Myocyte (in vitro differentiated cells): ENCODE measurements at regions not wholly inside any gene's neighbourhood (a gene's known extent, or its start where the extent isn't known, plus 50 kb on each side); places are given as distances from the start of the nearest gene placed in this dataset.

ENCODE experiments used
- DNase-seq: peaks from one replicate; pipeline ENCODE4 v3.0.0-alpha.2; 2012; ENCODE audit warnings: low read depth

- no peak for DNase-seq
These were observed 267.6 kb upstream of the SALL3 start for GRCh38 chr18:78711971-78712370.

DNA sequence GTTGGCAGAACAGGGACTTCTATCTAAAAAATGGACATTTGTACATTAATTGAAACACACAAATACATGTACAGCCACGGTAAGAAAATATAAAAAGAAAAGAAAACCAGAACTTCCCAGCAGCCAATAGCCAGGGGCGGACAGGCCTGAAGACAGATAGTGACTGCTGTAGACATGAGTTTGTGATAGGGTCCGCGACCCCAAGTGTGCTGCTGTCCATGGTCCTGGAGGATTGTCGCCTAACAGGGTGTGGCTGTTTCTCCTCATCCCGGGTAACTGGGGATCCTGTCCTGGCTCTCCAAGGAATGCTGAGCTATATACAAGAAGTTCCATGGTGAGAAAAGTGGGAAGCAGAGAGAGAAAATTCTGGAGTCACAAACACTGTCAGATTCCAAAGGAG is 266.5 kb upstream of the SALL3 start:
- DNase-seq, result no peak

GRCh38 chr18:78713726-78714125 is 265.9 kb upstream of the SALL3 start:
- DNase-seq, result no peak

- no peak for DNase-seq
These were observed 263.6 kb upstream of the SALL3 start for GRCh38 chr18:78716022-78716421.

DNA sequence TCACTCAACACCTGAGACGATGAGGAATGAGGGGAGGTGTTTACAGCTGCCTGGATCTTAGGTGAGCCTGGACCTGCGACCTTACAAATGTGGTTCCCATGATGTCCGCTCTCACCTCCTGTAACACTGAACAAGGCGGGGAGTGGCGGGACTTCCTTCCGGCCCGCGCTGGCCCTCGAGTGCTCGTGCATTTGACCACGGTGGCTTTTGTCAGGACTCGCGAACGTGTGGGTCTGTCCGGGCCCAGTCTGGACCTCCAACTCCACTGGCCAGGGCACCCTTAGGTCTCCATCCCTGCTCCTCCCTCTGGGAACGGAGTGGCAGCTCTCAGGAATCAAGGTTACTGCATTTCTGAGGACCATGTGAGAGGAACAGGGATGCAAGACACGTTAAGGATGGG is 263.0 kb upstream of the SALL3 start:
- DNase-seq, result no peak

GRCh38 chr18:78717051-78717765 is 262.4 kb upstream of the SALL3 start:
- no peak for DNase-seq

- no peak for DNase-seq
These were observed 261.9 kb upstream of the SALL3 start for GRCh38 chr18:78717766-78718150.

DNA sequence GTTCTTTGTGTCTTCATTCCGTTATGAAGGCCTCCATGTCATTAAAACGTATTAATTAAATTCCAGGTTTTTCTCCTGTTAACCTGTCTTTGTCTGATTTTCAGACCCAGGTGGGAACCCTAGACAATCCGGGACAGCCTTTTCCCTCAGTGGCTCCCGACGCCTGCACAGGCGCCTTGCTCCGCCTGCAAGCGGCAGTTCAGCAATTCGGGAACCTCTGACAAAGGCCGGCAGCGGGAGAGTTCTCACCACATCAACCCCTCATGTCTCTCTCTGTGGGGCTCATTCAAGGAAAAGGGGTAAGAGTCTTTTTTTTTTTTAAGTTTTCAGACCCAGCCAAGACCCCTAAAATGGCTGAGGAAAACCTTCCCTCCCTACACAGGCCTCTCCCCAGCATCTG is 259.8 kb upstream of the SALL3 start:
- DNase-seq, result no peak

GRCh38 chr18:78720456-78721237 is 259.0 kb upstream of the SALL3 start:
- no peak for DNase-seq

DNA sequence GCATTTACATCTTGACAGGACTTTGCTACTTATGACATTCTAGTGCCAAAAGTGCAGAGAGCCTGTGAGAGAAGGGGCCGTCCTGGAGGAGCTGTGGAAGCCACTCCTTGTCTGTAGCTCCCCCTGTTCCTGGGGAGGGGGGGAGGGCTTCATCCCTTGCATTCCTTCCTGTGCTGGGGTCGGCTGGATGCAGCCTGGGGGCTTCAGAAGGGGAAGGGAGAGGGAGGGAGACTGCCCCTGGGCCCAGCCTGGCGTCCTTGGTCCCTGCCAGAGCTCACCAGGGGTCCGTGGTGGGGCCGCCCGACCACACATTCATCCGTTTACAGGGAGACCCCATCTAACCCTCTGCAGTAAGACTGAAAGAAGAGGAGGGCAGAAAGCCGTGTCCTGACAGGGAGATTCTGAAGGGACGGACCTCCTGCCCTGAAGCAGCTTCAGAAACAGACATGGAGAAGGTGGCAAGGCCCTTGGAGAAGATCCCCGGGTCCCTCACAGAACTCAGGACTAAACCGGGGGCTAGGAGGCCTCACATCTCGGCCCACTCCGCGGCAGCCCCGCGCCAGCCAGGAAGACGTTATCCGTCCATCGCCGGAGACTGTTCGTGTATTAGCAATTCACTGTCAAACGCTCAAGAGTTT is 258.3 kb upstream of the SALL3 start:
- no peak for DNase-seq

DNA sequence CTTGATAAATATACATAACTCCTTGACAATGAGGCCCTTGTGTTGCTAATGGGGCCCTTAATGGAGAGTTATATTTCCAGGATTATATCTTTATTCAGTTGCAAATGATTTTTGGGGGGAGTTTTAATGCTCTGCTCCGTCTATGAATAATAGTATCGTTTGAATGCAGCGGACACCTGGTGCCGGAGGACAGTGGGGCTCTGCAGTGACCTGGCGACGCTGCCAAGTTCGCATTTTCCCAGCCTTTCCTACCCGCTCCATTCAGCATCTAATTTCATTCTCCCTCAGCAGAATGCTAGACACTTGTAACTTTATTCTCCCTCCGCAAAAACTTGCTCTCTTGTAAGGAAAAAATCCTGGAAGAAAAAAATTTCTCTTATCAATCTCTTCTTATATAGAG is 257.6 kb upstream of the SALL3 start:
- DNase-seq, result no peak

GRCh38 chr18:78722386-78722785 is 257.2 kb upstream of the SALL3 start:
- DNase-seq, result no peak

GRCh38 chr18:78722929-78723710 is 256.5 kb upstream of the SALL3 start:
- no peak for DNase-seq

- no peak for DNase-seq
These were observed 255.3 kb upstream of the SALL3 start for GRCh38 chr18:78724214-78724914.

- DNase-seq, result no peak
These were observed 254.2 kb upstream of the SALL3 start for GRCh38 chr18:78725426-78725825.

- no peak for DNase-seq
These were observed 253.1 kb upstream of the SALL3 start for GRCh38 chr18:78726326-78727056.

DNA sequence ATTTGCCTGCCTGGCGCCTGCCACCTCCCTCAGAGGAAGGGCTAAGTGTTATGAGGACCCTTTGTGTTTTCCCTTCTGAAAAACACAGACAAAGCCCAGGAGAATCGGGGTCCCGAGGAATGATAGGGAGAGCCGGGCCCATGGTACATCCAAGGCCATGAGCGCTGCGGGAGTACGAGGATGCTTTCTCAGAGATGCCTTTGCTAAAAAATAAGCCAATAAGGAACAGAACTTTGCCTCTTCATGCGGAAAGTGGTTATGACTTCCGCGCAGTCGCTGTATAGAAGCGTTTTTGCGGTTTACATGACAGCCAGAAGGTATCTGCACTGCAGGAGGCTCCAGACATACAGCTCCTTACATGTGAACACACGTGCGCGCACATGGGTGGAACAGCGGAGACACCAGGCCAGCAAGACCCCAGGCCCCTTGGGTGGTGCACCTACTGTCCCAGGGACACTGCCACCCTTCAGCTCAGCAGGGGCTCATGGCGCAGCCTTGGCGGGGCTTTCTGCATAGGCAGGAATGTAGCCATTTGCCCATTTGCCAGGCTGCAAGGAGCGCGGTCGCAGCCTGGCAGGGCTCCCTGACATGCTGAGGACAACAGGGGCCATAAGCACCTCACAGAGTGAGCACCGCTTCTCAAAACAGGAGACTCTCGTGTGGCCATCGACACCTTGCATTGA is 252.4 kb upstream of the SALL3 start:
- DNase-seq, result no peak

GRCh38 chr18:78727877-78728783 is 251.5 kb upstream of the SALL3 start:
- DNase-seq, result no peak
